GM18499 (cell line): ENCODE measurements at regions not wholly inside any gene's neighbourhood (a gene's known extent, or its start where the extent isn't known, plus 50 kb on each side); places are given as distances from the start of the nearest gene placed in this dataset.
"Not testable (repeated sequence)": the region's sequence is repeated elsewhere in the genome, so short reads cannot be mapped to it uniquely, and the experiment has no call there.

Source experiments
- ATAC-seq: cut with Tn5 transposase; IDR thresholded peaks from one replicate; pipeline ENCODE4 v1.9.1; 2021; ENCODE audit warnings: moderate number of reproducible peaks; ENCODE audit not compliant: insufficient read depth, unreplicated experiment

DNA sequence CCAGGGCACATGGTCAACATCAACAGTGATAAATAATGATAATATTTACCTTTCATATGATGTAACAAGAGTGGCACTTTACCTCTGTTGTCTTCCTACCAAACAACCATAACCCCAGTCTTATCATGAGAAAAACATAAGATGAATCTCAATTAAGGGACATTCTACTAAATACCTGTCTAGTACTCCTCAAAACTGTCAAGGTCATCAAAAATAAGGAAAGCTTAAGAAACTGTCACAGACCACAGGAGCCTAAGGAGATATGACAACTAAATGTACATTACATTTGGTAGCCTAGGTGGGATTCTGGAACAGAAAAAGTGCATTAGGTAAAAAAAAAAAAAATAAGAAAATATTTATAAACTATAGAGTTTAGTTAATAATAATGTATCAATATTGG, 118.1 kb downstream of the CCDC34 start:
- ATAC-seq, result no peak

GRCh38 chr11:27242591-27242990, 120.4 kb downstream of the CCDC34 start:
- ATAC-seq, result no peak

GRCh38 chr11:27241311-27242122, 121.5 kb downstream of the CCDC34 start:
- ATAC-seq, result no peak

DNA sequence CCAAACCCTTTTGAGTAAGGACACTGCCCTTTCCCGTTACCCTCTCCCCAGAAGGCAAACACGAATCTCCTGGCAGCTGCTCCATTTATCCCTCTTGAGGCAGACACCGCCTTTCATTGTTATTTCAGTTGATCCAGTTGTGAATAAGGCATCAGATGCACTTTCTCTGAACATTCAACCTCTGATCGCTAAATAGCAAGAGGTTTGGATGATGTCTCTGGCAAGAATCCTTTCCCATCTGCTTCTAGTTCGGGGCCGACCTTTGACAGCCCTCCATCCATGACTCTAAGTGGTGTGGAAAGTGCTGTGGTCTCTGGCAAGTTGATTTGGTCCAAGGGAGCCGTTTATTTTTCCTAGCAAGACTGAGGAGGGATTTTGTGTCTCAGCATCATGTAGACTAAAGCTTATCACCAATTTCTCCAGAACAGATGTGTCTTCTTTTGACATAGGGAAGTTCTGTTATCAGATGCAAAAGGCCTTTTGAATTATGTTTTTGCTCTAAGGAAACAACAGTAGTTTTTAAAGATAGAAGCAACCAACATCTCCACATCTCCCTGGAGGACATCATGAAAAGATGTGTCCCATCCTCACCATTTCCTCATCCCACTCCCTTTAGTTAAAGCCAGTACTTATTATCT, 123.6 kb downstream of the CCDC34 start:
- ATAC-seq, result no peak

DNA sequence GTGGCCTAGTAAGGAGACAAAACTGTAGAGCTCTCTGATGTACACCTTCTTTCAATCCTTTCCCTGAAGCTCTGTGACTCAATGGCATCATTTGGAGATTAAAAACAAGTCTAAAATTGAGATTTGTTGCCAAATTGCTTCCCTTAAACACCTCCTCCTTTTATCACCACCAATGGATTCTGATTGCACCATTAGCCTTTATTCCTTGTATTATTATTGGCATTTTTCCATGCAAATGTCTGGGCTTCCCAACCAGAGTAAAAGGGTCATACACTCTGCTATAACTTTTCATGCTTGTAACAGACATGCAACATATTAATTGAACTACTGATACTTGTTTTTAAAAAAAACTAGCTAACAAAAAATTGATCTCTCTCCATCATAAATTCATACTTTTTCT, 124.2 kb downstream of the CCDC34 start:
- no peak for ATAC-seq

DNA sequence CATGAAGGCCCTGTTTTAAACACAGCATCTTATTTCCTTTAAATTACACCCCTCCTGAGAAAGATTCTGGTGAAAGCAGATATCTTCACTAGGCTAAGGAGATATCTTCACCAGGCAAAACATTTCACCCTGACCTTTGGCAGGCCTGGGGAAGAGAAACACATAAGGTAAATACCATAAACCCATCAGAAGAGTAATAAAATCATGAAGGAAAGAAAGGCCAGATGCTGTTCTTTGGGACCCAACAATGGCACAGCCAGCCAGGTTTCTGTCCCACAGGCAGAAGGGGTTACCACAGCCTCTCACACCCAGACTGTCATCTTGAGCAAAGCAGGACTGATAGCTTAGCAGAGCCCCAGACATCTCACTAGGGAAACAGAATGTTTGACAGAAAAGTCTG, 125.4 kb downstream of the CCDC34 start:
- no peak for ATAC-seq

- no peak for ATAC-seq
These were observed 128.1 kb downstream of the CCDC34 start for GRCh38 chr11:27234961-27235360.

GRCh38 chr11:27234043-27234668, 128.9 kb downstream of the CCDC34 start:
- peak; percentile 97 for ATAC-seq

GRCh38 chr11:27233654-27234042, 129.4 kb downstream of the CCDC34 start:
- peak; percentile 23 for ATAC-seq

- ATAC-seq, result no peak
These were observed 131.5 kb downstream of the CCDC34 start for GRCh38 chr11:27231530-27231929.

- ATAC-seq, result no peak
These were observed 132.8 kb downstream of the CCDC34 start for GRCh38 chr11:27230192-27230572.

GRCh38 chr11:27229511-27230191, 133.4 kb downstream of the CCDC34 start:
- ATAC-seq, result no peak

- no peak for ATAC-seq
These were observed 134.1 kb downstream of the CCDC34 start for GRCh38 chr11:27228906-27229290.

DNA sequence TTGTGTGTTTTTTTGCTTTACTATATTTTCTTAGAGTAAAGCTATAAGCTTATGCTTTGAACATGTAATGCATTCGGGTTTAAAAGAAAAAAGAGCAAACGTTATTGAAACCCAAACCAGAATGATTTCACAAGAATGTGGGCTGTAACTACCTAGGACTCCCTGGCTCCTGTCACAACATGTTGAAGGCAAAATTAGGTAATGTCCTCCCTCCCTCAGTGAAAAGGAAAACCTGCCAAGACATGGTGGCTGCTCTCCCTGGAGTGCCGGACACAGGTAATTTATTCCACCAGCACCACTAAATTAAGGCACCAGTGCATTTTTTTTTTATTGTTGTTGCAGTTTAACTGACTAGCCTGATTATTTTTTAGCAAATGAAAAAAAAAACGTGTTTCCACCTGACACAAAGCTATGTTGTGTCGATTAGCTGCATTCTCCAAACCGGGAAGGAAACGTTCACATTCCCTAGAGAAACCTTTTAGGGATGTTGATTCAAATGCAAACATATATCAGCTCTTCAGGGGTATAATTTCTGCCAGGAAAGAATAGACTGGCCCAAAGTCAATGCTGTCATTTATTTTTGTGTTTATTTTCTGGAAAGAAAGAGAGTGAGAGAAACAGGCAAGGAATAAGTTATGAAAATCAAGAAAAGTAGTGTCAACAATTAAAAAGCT, 134.6 kb downstream of the CCDC34 start:
- ATAC-seq, result no peak

- ATAC-seq, result no peak
These were observed 135.3 kb downstream of the CCDC34 start for GRCh38 chr11:27227736-27228135.

DNA sequence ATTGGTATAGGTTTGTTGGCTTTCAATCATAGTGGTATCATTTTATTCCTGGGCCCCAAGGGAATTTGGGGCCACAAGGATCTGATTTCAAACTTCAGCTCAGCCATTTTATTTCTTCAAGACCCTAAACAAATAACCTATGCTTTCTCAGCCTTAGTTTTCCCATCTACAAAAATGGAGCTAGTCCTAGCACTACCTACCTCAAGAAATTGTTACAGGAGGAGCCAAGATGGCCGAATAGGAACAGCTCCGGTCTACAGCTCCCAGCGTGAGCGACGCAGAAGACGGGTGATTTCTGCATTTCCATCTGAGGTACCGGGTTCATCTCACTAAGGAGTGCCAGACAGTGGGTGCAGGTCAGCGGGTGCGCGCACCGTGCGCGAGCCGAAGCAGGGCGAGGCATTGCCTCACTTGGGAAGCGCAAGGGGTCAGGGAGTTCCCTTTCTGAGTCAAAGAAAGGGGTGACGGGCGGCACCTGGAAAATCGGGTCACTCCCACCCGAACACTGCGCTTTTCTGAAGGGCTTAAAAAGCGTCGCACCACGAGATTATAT, 143.5 kb downstream of the CCDC34 start:
- ATAC-seq, result not testable (repeated sequence)

DNA sequence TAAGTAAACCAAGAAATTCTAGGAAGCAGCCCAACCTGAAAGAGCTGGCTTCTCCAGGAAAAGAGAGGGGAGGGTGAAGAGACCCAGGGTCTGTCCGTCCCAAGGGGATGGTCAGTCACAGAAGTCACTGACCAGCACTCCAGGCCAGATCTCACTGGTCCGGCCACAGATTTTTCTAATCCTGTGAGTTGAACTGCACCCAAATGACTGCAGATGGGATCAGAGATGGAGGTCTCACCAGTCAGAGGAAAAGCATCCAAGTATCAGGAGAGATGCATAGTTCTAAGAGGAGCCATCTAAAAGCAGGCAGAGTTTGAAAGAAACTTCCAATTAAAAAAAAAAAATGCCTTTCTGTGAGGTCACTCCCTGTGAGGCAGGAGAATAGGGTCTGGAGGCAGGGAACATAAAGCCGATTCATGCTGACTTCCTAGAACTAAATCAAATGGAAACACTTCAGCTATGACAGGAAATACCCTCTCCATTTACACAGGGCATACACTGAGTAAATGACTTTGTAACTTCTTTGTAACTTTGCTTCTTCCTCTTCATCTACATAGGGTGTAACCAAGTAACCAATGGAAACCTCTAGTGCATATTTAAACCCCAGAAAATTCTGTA, 144.5 kb downstream of the CCDC34 start:
- ATAC-seq, result no peak

DNA sequence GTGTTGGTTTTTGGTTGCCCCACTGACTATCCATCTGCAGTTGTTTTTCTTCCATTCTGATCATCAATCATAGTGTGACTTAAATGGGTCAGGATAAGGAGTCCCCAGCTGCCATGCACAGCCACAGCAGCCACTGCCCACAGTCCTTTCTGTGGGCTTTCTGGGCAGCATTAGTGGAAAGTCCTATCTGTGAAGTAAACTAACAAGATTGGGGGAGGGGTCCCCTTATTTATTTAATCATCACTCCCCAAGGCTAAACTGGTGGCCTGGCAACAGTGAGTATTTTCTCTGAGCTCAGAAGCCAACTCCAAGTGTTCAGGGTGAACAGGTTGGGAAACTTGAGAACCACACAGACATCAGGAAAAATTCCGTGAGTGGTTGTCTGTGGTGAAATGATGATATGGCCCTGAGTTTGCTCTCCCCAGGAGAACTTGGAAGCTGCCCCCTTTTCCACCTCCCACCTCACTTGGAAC, 145.0 kb downstream of the CCDC34 start:
- no peak for ATAC-seq

DNA sequence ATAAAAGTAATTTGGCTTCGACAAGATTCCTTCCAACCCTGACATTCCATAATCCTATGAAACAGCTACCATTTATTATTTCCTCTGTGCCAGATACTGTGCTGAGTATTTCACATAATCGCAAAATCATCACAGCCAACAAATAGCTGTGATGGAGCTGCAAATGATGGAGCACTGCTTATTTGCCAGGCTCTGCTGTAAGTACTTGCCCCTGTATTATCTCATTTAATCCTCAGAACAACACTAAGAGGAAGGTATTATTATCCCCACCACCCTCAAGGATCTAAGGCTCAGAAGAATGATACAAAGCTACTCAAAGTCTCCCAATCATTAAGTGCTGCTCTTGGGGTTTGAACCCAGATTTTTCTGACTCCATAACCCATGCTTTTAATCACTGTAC, 145.5 kb downstream of the CCDC34 start:
- no peak for ATAC-seq
